ENCODE measurements at regions not wholly inside any gene's neighbourhood (a gene's known extent, or its start where the extent isn't known, plus 50 kb on each side); places are given as distances from the start of the nearest gene placed in this dataset.

DNA sequence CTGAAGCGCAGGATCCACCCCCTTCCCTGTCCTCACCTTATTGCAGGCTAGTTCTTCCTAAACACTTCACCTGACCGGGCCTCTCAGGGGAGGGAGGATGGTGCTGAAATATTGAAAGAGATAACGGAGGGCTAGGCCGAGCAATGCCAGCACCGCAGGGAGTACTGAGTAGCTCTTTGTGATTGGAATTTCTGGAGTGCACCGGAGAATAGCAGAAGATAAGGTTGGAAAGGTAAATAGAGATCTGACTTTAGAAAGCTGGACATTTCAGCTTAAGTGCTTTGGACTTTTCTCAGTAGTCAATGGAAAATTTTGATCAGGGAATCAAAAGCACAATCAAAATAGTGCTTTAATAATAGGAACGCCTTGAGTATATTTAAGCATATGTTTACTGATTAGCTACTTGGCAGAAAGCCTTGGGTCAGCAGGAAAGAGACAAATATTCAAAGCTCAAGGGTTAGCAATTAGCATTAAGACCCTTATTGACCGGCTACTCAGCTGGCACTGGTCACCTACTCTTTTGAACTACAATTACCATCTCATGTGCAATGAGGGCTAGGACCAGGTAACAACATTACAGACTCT lies 142.9 kb upstream of the NDUFV2 start:
- TF ChIP-seq, protein P1, sequence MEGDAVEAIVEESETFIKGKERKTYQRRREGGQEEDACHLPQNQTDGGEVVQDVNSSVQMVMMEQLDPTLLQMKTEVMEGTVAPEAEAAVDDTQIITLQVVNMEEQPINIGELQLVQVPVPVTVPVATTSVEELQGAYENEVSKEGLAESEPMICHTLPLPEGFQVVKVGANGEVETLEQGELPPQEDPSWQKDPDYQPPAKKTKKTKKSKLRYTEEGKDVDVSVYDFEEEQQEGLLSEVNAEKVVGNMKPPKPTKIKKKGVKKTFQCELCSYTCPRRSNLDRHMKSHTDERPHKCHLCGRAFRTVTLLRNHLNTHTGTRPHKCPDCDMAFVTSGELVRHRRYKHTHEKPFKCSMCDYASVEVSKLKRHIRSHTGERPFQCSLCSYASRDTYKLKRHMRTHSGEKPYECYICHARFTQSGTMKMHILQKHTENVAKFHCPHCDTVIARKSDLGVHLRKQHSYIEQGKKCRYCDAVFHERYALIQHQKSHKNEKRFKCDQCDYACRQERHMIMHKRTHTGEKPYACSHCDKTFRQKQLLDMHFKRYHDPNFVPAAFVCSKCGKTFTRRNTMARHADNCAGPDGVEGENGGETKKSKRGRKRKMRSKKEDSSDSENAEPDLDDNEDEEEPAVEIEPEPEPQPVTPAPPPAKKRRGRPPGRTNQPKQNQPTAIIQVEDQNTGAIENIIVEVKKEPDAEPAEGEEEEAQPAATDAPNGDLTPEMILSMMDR (IDR thresholded peaks at IDR 0.05; ENCODE audit: low read depth, low read length, poor library complexity, severe bottlenecking) = no peak
- TF ChIP-seq EZH2phosphoT487 (IDR thresholded peaks at IDR 0.05; ENCODE audit: borderline replicate concordance, low read length) = no peak
